ENCODE measurements at regions not wholly inside any gene's neighbourhood (a gene's known extent, or its start where the extent isn't known, plus 50 kb on each side); places are given as distances from the start of the nearest gene placed in this dataset.

DNA sequence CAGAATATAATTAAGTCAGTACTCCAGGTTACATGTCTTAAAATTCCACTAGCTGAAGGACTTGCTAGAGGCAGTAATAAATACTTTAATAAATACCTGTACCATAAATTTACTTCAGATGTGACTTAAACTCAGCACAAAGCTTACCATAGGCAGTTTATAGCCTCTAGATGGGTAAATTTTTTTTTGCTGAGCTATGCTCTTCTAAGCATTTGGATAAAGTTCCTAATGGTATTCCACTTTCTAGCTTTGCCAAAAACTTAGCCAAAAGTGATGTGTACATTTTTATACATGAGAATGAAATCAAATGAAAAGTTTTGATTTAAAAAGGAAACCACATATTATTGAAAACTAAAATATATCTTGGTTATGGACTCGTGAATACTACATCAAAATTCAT lies 63.7 kb upstream of the DHX40 start:
- Mint-ChIP-seq H3K9me3 (peaks cover 5% of the 10 kb centered on the region; the same call in 2 of the 3 replicates), H3K4me3 (no peak overlapping the region), H3K4me1 (peaks cover 7% of the 10 kb centered on the region), H3K27ac (no peak overlapping the region), H3K27me3 (ENCODE audit: insufficient read depth, low read depth, poor library complexity) (no peaks in the 10 kb centered on the region), H3K36me3 (ENCODE audit: low read depth) (peaks cover 3% of the 10 kb centered on the region; the same call in 1 of the 3 replicates)
- H2AFZ ChIP-seq, result no peak overlapping the region
- H3F3A ChIP-seq (replicated peaks; ENCODE audit: low read depth), result no peaks in the 10 kb centered on the region
- no peak overlapping the region for H3K27ac ChIP-seq (ENCODE audit: low read depth)
- peaks cover 3% of the 10 kb centered on the region for H3K9me2 ChIP-seq (ENCODE audit: insufficient read depth)
- H3K4me1 ChIP-seq (ENCODE audit: insufficient read depth), result no peaks in the 10 kb centered on the region
- ATAC-seq (no peak), DNase-seq (ENCODE audit: low spot score) (no peak)
- H3K4me2 ChIP-seq, result no peak overlapping the region
- TF ChIP-seq JUNB (IDR thresholded peaks at IDR 0.05; ENCODE audit: unreplicated experiment) (no peak), ZNF114 (CRISPR knock-in tag; IDR thresholded peaks at IDR 0.05) (no peak), ZNF331 (CRISPR knock-in tag; IDR thresholded peaks at IDR 0.05; ENCODE audit: low read depth) (no peak), NANOG (IDR thresholded peaks at IDR 0.05; ENCODE audit: borderline replicate concordance) (no peak), CREB1 (CRISPR knock-in tag; IDR thresholded peaks at IDR 0.05; ENCODE audit: low read depth) (no peak), STAT1 (IDR thresholded peaks at IDR 0.05; ENCODE audit: unreplicated experiment) (no peak), POLR2AphosphoS5 (IDR thresholded peaks at IDR 0.05; ENCODE audit: low read depth) (no peak), EZH2 (IDR thresholded peaks at IDR 0.05; ENCODE audit: low read depth, unreplicated experiment) (no peak), ETS1 (IDR thresholded peaks at IDR 0.05) (no peak), EZH2phosphoT487 (IDR thresholded peaks at IDR 0.05; ENCODE audit: unreplicated experiment) (no peak)
- TF ChIP-seq, protein P1, sequence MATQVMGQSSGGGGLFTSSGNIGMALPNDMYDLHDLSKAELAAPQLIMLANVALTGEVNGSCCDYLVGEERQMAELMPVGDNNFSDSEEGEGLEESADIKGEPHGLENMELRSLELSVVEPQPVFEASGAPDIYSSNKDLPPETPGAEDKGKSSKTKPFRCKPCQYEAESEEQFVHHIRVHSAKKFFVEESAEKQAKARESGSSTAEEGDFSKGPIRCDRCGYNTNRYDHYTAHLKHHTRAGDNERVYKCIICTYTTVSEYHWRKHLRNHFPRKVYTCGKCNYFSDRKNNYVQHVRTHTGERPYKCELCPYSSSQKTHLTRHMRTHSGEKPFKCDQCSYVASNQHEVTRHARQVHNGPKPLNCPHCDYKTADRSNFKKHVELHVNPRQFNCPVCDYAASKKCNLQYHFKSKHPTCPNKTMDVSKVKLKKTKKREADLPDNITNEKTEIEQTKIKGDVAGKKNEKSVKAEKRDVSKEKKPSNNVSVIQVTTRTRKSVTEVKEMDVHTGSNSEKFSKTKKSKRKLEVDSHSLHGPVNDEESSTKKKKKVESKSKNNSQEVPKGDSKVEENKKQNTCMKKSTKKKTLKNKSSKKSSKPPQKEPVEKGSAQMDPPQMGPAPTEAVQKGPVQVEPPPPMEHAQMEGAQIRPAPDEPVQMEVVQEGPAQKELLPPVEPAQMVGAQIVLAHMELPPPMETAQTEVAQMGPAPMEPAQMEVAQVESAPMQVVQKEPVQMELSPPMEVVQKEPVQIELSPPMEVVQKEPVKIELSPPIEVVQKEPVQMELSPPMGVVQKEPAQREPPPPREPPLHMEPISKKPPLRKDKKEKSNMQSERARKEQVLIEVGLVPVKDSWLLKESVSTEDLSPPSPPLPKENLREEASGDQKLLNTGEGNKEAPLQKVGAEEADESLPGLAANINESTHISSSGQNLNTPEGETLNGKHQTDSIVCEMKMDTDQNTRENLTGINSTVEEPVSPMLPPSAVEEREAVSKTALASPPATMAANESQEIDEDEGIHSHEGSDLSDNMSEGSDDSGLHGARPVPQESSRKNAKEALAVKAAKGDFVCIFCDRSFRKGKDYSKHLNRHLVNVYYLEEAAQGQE (IDR thresholded peaks at IDR 0.05; ENCODE audit: unreplicated experiment), result no peak
- TF ChIP-seq, protein P2, sequence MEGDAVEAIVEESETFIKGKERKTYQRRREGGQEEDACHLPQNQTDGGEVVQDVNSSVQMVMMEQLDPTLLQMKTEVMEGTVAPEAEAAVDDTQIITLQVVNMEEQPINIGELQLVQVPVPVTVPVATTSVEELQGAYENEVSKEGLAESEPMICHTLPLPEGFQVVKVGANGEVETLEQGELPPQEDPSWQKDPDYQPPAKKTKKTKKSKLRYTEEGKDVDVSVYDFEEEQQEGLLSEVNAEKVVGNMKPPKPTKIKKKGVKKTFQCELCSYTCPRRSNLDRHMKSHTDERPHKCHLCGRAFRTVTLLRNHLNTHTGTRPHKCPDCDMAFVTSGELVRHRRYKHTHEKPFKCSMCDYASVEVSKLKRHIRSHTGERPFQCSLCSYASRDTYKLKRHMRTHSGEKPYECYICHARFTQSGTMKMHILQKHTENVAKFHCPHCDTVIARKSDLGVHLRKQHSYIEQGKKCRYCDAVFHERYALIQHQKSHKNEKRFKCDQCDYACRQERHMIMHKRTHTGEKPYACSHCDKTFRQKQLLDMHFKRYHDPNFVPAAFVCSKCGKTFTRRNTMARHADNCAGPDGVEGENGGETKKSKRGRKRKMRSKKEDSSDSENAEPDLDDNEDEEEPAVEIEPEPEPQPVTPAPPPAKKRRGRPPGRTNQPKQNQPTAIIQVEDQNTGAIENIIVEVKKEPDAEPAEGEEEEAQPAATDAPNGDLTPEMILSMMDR (conservative IDR thresholded peaks at IDR 0.05; ENCODE audit: low read depth in 2 of 2), result no peak
- TF ChIP-seq, protein P3, sequence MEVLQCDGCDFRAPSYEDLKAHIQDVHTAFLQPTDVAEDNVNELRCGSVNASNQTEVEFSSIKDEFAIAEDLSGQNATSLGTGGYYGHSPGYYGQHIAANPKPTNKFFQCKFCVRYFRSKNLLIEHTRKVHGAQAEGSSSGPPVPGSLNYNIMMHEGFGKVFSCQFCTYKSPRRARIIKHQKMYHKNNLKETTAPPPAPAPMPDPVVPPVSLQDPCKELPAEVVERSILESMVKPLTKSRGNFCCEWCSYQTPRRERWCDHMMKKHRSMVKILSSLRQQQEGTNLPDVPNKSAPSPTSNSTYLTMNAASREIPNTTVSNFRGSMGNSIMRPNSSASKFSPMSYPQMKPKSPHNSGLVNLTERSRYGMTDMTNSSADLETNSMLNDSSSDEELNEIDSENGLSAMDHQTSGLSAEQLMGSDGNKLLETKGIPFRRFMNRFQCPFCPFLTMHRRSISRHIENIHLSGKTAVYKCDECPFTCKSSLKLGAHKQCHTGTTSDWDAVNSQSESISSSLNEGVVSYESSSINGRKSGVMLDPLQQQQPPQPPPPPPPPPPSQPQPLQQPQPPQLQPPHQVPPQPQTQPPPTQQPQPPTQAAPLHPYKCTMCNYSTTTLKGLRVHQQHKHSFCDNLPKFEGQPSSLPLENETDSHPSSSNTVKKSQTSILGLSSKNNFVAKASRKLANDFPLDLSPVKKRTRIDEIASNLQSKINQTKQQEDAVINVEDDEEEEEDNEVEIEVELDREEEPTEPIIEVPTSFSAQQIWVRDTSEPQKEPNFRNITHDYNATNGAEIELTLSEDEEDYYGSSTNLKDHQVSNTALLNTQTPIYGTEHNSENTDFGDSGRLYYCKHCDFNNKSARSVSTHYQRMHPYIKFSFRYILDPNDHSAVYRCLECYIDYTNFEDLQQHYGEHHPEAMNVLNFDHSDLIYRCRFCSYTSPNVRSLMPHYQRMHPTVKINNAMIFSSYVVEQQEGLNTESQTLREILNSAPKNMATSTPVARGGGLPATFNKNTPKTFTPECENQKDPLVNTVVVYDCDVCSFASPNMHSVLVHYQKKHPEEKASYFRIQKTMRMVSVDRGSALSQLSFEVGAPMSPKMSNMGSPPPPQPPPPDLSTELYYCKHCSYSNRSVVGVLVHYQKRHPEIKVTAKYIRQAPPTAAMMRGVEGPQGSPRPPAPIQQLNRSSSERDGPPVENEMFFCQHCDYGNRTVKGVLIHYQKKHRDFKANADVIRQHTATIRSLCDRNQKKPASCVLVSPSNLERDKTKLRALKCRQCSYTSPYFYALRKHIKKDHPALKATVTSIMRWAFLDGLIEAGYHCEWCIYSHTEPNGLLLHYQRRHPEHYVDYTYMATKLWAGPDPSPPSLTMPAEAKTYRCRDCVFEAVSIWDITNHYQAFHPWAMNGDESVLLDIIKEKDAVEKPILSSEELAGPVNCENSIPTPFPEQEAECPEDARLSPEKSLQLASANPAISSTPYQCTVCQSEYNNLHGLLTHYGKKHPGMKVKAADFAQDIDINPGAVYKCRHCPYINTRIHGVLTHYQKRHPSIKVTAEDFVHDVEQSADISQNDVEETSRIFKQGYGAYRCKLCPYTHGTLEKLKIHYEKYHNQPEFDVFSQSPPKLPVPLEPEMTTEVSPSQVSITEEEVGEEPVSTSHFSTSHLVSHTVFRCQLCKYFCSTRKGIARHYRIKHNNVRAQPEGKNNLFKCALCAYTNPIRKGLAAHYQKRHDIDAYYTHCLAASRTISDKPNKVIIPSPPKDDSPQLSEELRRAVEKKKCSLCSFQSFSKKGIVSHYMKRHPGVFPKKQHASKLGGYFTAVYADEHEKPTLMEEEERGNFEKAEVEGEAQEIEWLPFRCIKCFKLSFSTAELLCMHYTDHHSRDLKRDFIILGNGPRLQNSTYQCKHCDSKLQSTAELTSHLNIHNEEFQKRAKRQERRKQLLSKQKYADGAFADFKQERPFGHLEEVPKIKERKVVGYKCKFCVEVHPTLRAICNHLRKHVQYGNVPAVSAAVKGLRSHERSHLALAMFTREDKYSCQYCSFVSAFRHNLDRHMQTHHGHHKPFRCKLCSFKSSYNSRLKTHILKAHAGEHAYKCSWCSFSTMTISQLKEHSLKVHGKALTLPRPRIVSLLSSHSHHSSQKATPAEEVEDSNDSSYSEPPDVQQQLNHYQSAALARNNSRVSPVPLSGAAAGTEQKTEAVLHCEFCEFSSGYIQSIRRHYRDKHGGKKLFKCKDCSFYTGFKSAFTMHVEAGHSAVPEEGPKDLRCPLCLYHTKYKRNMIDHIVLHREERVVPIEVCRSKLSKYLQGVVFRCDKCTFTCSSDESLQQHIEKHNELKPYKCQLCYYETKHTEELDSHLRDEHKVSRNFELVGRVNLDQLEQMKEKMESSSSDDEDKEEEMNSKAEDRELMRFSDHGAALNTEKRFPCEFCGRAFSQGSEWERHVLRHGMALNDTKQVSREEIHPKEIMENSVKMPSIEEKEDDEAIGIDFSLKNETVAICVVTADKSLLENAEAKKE (CRISPR knock-in tag; IDR thresholded peaks at IDR 0.05), result no peak
- no peaks in the 10 kb centered on the region for H3K79me2 ChIP-seq (replicated peaks; ENCODE audit: insufficient read depth)
- H3K4me3 ChIP-seq, result no peak overlapping the region
- no peaks in the 10 kb centered on the region for H3K27me3 ChIP-seq (ENCODE audit: insufficient read depth)
- H4K20me1 ChIP-seq (replicated peaks; ENCODE audit: insufficient read depth), result no peaks in the 10 kb centered on the region
- no peaks in the 10 kb centered on the region for H3K36me3 ChIP-seq (ENCODE audit: insufficient read depth)
